H1 (cell line): ENCODE measurements at regions not wholly inside any gene's neighbourhood (a gene's known extent, or its start where the extent isn't known, plus 50 kb on each side); places are given as distances from the start of the nearest gene placed in this dataset.

Source experiments
- CTCF ChIA-PET: fragments of 300-600 bp; sonication (Branson Sonifier 250); formaldehyde crosslinking; loops from one replicate; lab custom pipeline; 2021; ENCODE audit not compliant: partially characterized antibody; lab: Charles Lee
- POLR2A ChIA-PET: fragments of 300-600 bp; sonication (Branson Sonifier 250); formaldehyde crosslinking; loops from one replicate; lab custom pipeline; 2021; ENCODE audit warnings: inconsistent platforms; ENCODE audit not compliant: partially characterized antibody; lab: Charles Lee
- DNase-seq, 2 experiments: peaks; one replicate each; pipeline versions ENCODE4 v3.0.0 to v3.0.0-alpha.2; 2010 to 2022; ENCODE audit warnings: low spot score in 2 of 2, low read depth in 1 of 2, mixed read lengths in 1 of 2
- FAIRE-seq: peaks from 2 replicates; lab custom pipeline; 2011; peaks lifted over from hg19 to GRCh38; lab: Jason Lieb, UNC
- H2AFZ ChIP-seq: 2 replicates; pipeline ENCODE4 v1.8.1; 2012; ENCODE audit warnings: low read length, inconsistent platforms
- H2AK5ac ChIP-seq: 2 replicates; pipeline ENCODE4 v1.6.1; 2013; ENCODE audit warnings: low read depth, low read length
- H2BK120ac ChIP-seq: replicated peaks from 2 replicates; pipeline ENCODE3; 2013; ENCODE audit warnings: low read depth, low read length, inconsistent platforms
- H2BK12ac ChIP-seq: 2 replicates; pipeline ENCODE4 v1.6.1; 2013; ENCODE audit warnings: low read depth, low read length
- H2BK15ac ChIP-seq: 2 replicates; pipeline ENCODE4 v1.6.1; 2013; ENCODE audit warnings: low read length
- H2BK20ac ChIP-seq: 2 replicates; pipeline ENCODE4 v1.6.1; 2013; ENCODE audit warnings: low read length
- H2BK5ac ChIP-seq: 2 replicates; pipeline ENCODE4 v1.6.1; 2013; ENCODE audit warnings: low read depth, low read length
- H3K14ac ChIP-seq: 2 replicates; pipeline ENCODE4 v1.6.1; 2013; ENCODE audit warnings: inconsistent platforms; ENCODE audit not compliant: insufficient read length
- H3K18ac ChIP-seq: 2 replicates; pipeline ENCODE4 v1.6.1; 2013; ENCODE audit warnings: low read length; ENCODE audit errors: extremely low read depth
- H3K23ac ChIP-seq: 2 replicates; pipeline ENCODE4 v1.6.1; 2013; ENCODE audit warnings: inconsistent platforms; ENCODE audit not compliant: insufficient read length
- H3K23me2 ChIP-seq: 2 replicates; pipeline ENCODE4 v1.6.1; 2013; ENCODE audit warnings: low read depth, low read length
- H3K27ac ChIP-seq: 2 replicates; pipeline ENCODE4 v1.6.1; 2011; ENCODE audit warnings: low read depth, low read length, inconsistent platforms
- H3K27me3 ChIP-seq, 4 experiments: replicated peaks in 1 of 4; 1 replicate in 1 of 4; 2 replicates in 3 of 4; pipeline versions ENCODE4 v1.6.1 to v1.8.1; 2011 to 2013; ENCODE audit warnings: low read length in 3 of 4, mild to moderate bottlenecking in 3 of 4, inconsistent platforms in 2 of 4, mixed read lengths in 2 of 4, moderate library complexity in 1 of 4; ENCODE audit not compliant: control insufficient read depth in 3 of 4, insufficient read depth in 3 of 4; ENCODE audit errors: extremely low read depth in 1 of 4
- H3K36me3 ChIP-seq, 4 experiments: 2 replicates each; pipeline versions ENCODE4 v1.6.1 to v1.8.1; 2011 to 2013; ENCODE audit warnings: mild to moderate bottlenecking in 4 of 4, low read length in 3 of 4, moderate library complexity in 2 of 4, control low read depth in 1 of 4, inconsistent platforms in 1 of 4; ENCODE audit not compliant: insufficient read depth in 4 of 4, control insufficient read depth in 2 of 4
- H3K4ac ChIP-seq: replicated peaks from 2 replicates; pipeline ENCODE3; 2013; ENCODE audit warnings: low read length, low read depth, mixed read lengths, inconsistent platforms; ENCODE audit not compliant: insufficient read length
- H3K4me1 ChIP-seq, 4 experiments: replicated peaks in 1 of 4; 1 replicate in 1 of 4; 2 replicates in 3 of 4; pipeline versions ENCODE4 v1.6.1 to v1.8.1; 2011 to 2013; ENCODE audit warnings: low read length in 3 of 4, inconsistent platforms in 2 of 4, mixed read lengths in 1 of 4; ENCODE audit not compliant: insufficient read depth in 4 of 4, control insufficient read depth in 3 of 4
- H3K4me2 ChIP-seq, 2 experiments: 2 replicates each; pipeline versions ENCODE4 v1.6.1 to v1.8.1; 2011 to 2013; ENCODE audit warnings: low read depth in 2 of 2, low read length in 2 of 2, control low read depth in 1 of 2, inconsistent platforms in 1 of 2, mild to moderate bottlenecking in 1 of 2; ENCODE audit not compliant: insufficient read depth in 1 of 2
- H3K4me3 ChIP-seq, 4 experiments: fragments of 200-600, 300-600 bp in 1 of 4; sonication (generic), shearing (Covaris generic), sonication (Bioruptor Twin) in 1 of 4; 2 replicates each; pipeline versions ENCODE4 v1.5.1 to v1.8.1; 2011 to 2016; ENCODE audit warnings: low read length in 4 of 4, low read depth in 3 of 4, control low read depth in 2 of 4, inconsistent platforms in 2 of 4, mild to moderate bottlenecking in 2 of 4, mixed read lengths in 1 of 4, moderate library complexity in 1 of 4; ENCODE audit not compliant: insufficient read depth in 2 of 4; ENCODE audit errors: extremely low read depth in 1 of 4
- H3K56ac ChIP-seq: replicated peaks from 2 replicates; pipeline ENCODE3; 2013; ENCODE audit warnings: low read depth, mild to moderate bottlenecking, mixed read lengths, low read length, inconsistent platforms; ENCODE audit not compliant: insufficient read length
- H3K79me1 ChIP-seq: 2 replicates; pipeline ENCODE4 v1.6.1; 2013; ENCODE audit warnings: low read depth, low read length, control low read depth
- H3K79me2 ChIP-seq, 2 experiments: 2 replicates each; pipeline versions ENCODE4 v1.6.1 to v1.8.1; 2012 to 2013; ENCODE audit warnings: low read length in 2 of 2, mild to moderate bottlenecking in 2 of 2, inconsistent platforms in 1 of 2; ENCODE audit not compliant: insufficient read depth in 2 of 2, control insufficient read depth in 1 of 2
- H3K9ac ChIP-seq, 4 experiments: replicated peaks in 1 of 4; 1 replicate in 1 of 4; 2 replicates in 3 of 4; pipeline versions ENCODE4 v1.6.1 to v1.8.1; 2011 to 2013; ENCODE audit warnings: low read depth in 3 of 4, low read length in 3 of 4, control low read depth in 2 of 4, mild to moderate bottlenecking in 2 of 4, moderate library complexity in 2 of 4, inconsistent platforms in 1 of 4; ENCODE audit errors: extremely low read depth in 1 of 4
- H3K9me3 ChIP-seq, 2 experiments: 2 replicates each; pipeline versions ENCODE4 v1.6.1 to v1.8.1; 2012 to 2013; ENCODE audit warnings: mild to moderate bottlenecking in 2 of 2, moderate library complexity in 2 of 2, control low read depth in 1 of 2, inconsistent platforms in 1 of 2, low read depth in 1 of 2, low read length in 1 of 2, mixed read lengths in 1 of 2; ENCODE audit not compliant: insufficient read depth in 2 of 2
- H4K20me1 ChIP-seq, 2 experiments: replicated peaks in 1 of 2; 2 replicates each; pipeline versions ENCODE3 to v1.8.1; 2011 to 2013; ENCODE audit warnings: inconsistent platforms in 2 of 2, low read length in 2 of 2, mild to moderate bottlenecking in 1 of 2; ENCODE audit not compliant: insufficient read depth in 2 of 2, control insufficient read depth in 1 of 2
- H4K5ac ChIP-seq: 2 replicates; pipeline ENCODE4 v1.6.1; 2013; ENCODE audit warnings: low read length, low read depth, mixed read lengths, inconsistent platforms; ENCODE audit not compliant: insufficient read length
- H4K8ac ChIP-seq: 2 replicates; pipeline ENCODE4 v1.8.0; 2013; ENCODE audit warnings: mild to moderate bottlenecking, moderate library complexity, low read length, inconsistent platforms; ENCODE audit not compliant: insufficient read depth; ENCODE audit errors: extremely low read depth
- H4K91ac ChIP-seq: replicated peaks from 2 replicates; pipeline ENCODE3; 2013; ENCODE audit warnings: low read length, mixed read lengths, inconsistent platforms; ENCODE audit not compliant: insufficient read length
- JUN ChIP-seq: IDR thresholded peaks from 2 replicates; pipeline ENCODE4 v1.6.1; 2011; ENCODE audit warnings: low read depth, mild to moderate bottlenecking, improper control_type of control experiment, low read length
- KDM4A ChIP-seq: IDR thresholded peaks from one replicate; pipeline ENCODE4 v1.7.1; 2012; ENCODE audit warnings: low read depth, mild to moderate bottlenecking, moderate library complexity, low read length, inconsistent platforms; ENCODE audit not compliant: severe bottlenecking
- POLR2AphosphoS5 ChIP-seq: IDR thresholded peaks from 2 replicates; pipeline ENCODE4 v1.6.1; 2011; ENCODE audit warnings: low read depth, low read length
- YY1 ChIP-seq: IDR thresholded peaks from 2 replicates; pipeline ENCODE4 v1.6.1; 2011; ENCODE audit warnings: low read depth, mild to moderate bottlenecking, low read length
- WGBS, 2 experiments: shearing (Covaris generic) in 1 of 2; methylation state at CpG; one replicate each; pipeline versions ENCODE4 v1.1.6 to v1.1.7; 2013 to 2015; ENCODE audit warnings: low lambda C conversion rate in 2 of 2, mixed read lengths in 2 of 2, inconsistent platforms in 1 of 2, low coverage in 1 of 2, missing lambda C conversion rate in 1 of 2; ENCODE audit not compliant: insufficient replicate concordance in 2 of 2, insufficient coverage in 1 of 2, insufficient read length in 1 of 2; ENCODE audit errors: extremely low coverage in 1 of 2, missing lambda C conversion rate in 1 of 2; 5-methylcytosine and 5-hydroxymethylcytosine counted together

DNA sequence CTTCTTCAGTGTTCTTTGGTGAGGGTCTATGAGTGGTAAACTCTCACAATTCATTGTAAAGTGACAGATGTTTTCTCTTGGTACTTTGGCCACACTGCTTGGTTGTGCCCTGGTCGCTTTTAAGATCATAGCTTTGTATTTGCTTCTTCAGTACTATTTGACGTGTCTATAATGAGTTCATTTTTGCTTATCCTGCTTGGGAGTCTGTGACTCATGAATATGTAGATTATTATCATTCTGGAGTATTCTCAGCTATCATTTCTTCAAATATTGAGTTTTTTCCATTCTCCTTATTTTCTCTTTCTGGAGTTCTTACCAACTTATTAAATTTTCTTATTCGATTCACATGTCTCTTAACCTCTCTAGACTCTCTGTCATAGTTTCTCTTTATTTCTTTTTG, 73.0 kb upstream of the HS6ST1 start:
- Histone ChIP-seq H3K14ac (no peak overlapping the region), H3K79me1 (no peaks in the 10 kb centered on the region), H2BK120ac (no peak overlapping the region), H4K20me1 (no peaks in the 10 kb centered on the region), H3K9ac (no peak overlapping the region), H3K27me3 (no peaks in the 10 kb centered on the region), H3K4me1 (peaks cover 0 to 19% (median 11%) of the 10 kb centered on the region in 4 experiments; a peak in 6 of 7 replicates), H2BK5ac (no peak overlapping the region), H3K4me2 (no peak overlapping the region), H2BK20ac (no peak overlapping the region), H3K23me2 (no peaks in the 10 kb centered on the region), H3K27ac (no peak overlapping the region), H2AK5ac (no peak overlapping the region), H3K9me3 (no peaks in the 10 kb centered on the region), H3K18ac (no peak overlapping the region), H4K8ac (no peak overlapping the region), H4K91ac (no peak overlapping the region), H2BK12ac (no peak overlapping the region), H3K56ac (no peak overlapping the region), H3K36me3 (no peaks in the 10 kb centered on the region), H2BK15ac (no peak overlapping the region), H4K5ac (no peak overlapping the region), H3K23ac (no peak overlapping the region), H2AFZ (no peak overlapping the region), H3K4ac (no peak overlapping the region), H3K4me3 (no peak overlapping the region), H3K79me2 (no peaks in the 10 kb centered on the region)
- DNase-seq (no peak), FAIRE-seq (no peak)
- TF ChIP-seq KDM4A (no peak), JUN (no peak), YY1 (no peak), POLR2AphosphoS5 (no peak)
- POLR2A ChIA-PET, result interaction anchor here (1.4 kb wide), 1 partner anchor 20 kb away, joined by 3 read pairs; no protein-coding TSS in a partner anchor
- CTCF ChIA-PET, result interaction anchor here (0.6 kb wide), 1 partner anchor 63 kb away, joined by 3 read pairs; no protein-coding TSS in a partner anchor
- 83 to 100% methylated on average over 1 to 3 of the region's 3 CpGs for WGBS, 2 experiments
